Dermis blood vessel endothelial cell (primary cell): ENCODE measurements at regions not wholly inside any gene's neighbourhood (a gene's known extent, or its start where the extent isn't known, plus 50 kb on each side); places are given as distances from the start of the nearest gene placed in this dataset.
"Not testable (repeated sequence)": the region's sequence is repeated elsewhere in the genome, so short reads cannot be mapped to it uniquely, and the experiment has no call there.

ENCODE experiments used
- DNase-seq: peaks from one replicate; pipeline ENCODE4 v3.0.0; 2010

DNA sequence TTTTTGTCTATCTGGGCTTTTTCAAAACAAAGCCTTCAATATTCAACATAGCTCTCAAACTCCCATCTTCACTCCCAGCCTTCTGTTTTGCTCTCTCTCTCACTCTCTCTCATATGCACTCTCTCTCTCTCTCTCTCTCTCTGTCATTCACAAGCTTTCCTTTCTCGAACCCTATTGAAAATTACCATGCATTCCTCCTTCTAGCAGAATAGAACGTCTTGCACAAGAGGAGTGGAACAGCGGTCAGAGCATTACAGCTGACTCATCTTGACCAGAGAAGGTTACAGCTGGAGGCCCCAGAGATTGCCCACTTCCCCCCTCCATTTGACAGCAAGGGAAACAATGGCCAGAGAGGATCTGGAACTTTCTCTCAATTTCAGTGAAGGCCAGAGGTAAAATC lies 51.0 kb upstream of the LIFR start:
- no peak for DNase-seq

DNA sequence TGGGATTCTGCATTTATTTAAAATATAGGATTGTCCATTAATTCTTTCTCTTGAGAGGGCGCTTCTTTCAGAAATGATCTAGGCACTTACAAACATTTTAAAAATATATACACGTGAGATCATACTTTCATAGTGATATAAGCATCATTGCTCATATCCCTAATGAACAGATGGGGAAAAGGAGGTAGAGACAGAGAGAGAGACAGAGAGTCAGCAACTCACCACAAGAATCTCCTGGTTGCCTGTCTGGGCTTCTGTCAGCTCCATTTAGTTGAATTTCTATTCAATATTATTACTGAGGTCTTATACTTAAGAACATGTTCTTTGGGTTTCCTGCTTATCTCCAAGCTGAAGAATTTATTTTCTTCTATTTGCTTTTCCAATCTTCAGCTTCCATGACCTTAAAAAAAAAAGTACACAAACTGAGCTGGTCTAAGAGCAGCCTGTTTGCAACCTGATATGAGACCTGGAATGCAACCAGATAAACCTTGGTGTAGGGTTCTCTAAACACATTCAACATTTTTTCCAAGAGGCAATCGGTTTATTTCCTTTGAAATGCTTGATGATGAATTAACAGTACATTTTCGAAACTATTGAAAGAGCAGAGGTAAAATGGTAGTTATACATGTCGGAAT lies 51.6 kb upstream of the LIFR start:
- no peak for DNase-seq

GRCh38 chr5:38608874-38609273 lies 52.4 kb upstream of the LIFR start:
- DNase-seq: no peak

DNA sequence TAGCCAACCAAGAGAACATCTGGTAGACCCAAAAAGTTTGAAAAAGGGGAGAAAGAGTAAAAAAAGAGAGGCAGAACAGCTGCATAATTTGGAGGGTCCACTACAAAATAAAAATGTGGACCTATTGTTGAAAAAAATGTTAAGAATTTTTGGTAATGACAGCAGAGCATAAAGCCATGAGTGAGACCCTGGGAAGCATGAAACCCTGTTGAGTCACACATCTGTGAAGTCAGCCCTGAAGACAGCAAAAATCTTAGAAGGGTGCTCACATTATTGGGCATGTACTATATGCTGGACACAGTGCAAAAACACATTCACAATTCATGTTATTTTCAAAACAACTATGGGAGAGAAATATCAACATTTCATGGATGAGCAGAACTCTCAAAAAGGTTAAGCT lies 56.4 kb upstream of the LIFR start:
- DNase-seq: no peak

DNA sequence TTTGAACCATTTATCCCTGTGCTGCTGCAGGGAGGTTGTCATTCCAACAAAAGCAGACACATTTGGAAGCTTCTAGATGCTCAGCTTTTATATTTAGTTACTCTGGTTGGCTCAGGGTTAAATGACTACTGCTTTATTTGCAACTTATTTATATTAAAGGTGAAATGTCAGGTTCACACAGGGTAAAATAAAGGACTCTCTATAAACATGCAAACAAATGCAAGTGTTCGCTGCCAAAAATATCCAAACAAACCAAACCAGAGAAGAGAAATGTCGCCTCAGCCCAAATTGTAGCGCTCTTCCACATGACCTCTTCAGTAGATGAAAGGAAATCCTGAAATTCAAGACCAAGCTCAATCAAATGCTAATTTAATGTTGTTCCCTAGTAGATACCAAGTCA lies 57.0 kb upstream of the LIFR start:
- no peak for DNase-seq

GRCh38 chr5:38613992-38614836 lies 57.8 kb upstream of the LIFR start:
- no peak for DNase-seq

DNA sequence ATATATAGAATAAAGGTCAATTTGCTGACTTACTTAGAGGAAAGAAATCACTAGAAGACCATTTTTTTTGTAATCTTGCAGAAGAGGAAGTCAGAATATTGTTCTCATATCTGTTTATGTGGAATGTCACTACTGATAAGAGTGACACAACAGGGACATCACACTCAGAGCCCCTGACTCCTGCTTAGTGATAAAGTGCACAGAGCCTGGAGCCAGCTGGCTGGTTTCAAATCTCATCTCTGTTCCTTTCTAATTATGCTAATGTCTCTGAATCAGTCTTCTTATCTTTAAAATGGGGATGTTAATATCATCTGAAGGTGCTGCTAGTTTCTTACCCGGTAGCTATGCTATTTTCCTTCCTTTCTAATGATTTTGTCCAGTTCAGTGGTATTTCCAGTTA lies 58.6 kb upstream of the LIFR start:
- no peak for DNase-seq

DNA sequence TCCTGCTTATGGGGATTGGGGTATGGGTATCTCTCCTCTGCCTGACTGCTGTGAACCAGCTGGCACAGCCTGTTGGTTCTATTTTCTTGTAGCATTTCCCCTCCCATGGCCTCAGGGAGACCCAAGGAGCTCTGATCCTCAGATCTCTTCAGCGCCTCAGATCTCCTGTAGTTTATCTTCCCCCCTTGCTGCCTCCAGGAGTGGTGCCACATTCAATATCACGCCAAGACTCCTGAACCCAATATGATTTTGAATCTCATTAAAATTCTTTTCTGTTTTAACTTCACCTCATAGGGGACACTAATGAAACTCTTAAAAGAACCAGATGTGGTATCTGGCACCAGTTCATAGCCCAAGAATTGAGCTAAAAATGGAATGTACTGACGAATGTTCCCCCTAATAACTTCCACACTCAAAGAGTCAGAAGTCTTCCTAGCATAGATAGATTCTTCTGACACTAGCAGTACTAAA lies 59.6 kb upstream of the LIFR start:
- no peak for DNase-seq

DNA sequence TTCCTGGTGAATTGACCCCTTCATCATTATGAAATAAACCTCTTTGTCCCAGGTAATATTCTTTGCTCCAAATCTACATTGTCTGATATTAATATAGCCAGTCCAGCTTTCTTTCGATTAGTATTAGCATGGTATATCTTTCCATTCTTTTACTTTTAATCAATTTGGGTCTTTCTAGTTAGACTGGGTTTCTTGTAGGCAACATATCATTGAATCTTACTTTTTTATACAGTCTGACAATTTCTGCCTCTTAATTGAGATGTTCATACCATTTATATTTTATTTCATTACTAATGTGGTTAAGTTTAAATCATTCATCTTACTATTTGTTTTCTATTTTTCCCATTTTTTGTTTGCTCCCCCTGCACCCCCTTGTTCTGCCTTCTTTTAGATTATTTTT lies 61.7 kb upstream of the LIFR start:
- DNase-seq: no peak

GRCh38 chr5:38621331-38621730 lies 64.9 kb upstream of the LIFR start:
- DNase-seq: no peak

GRCh38 chr5:38621840-38622437 lies 65.5 kb upstream of the LIFR start:
- no peak for DNase-seq

DNA sequence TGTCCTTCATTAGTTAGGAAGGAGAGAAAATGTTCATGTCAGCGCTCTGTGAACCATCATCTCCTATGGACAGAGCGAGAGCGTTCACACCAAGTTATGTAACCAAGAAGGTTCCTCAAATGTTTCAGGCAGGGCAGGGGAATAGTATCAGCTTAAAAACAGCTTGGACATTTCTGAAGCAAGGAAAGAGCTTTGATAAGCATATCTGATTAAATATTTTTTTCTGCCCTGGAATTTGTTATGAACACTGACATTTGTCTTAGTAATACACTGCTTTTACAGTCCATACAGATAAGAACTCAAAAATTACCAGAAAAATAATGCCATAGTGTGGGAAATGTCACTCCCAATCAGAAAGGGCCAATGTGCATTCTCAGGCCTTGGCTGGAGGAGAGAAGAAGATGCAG lies 66.3 kb upstream of the LIFR start:
- no peak for DNase-seq

GRCh38 chr5:38624541-38624940 lies 68.1 kb upstream of the LIFR start:
- DNase-seq: not testable (repeated sequence)

GRCh38 chr5:38631376-38631775 lies 74.9 kb upstream of the LIFR start:
- not testable (repeated sequence) for DNase-seq

GRCh38 chr5:38634568-38635369 lies 78.3 kb upstream of the LIFR start:
- DNase-seq: peak; percentile 35

GRCh38 chr5:38636626-38637025 lies 80.2 kb upstream of the LIFR start:
- no peak for DNase-seq

- no peak for DNase-seq
These were observed 82.2 kb upstream of the LIFR start for GRCh38 chr5:38638656-38639055.

- DNase-seq: no peak
These were observed 83.2 kb upstream of the LIFR start for GRCh38 chr5:38639377-38640358.

DNA sequence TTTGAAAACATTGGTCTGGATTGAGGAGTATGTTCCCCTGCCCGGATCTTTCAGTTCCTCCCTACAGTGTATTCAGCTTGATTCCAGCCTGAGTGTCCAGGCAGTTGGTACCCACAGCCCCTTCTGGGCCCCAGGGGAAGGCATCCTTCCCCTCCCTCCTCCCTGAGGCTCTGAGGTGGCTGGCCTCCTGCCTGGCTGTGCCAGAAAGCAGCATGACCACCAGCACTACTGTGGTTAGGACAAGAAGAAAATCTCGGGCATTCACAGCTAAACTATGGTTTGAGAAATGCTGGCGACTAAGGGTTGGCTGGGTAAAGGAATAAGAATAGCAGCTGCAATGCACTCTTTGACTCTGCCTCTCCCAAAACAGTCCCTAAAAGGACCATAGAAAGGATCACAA lies 84.6 kb upstream of the LIFR start:
- no peak for DNase-seq

DNA sequence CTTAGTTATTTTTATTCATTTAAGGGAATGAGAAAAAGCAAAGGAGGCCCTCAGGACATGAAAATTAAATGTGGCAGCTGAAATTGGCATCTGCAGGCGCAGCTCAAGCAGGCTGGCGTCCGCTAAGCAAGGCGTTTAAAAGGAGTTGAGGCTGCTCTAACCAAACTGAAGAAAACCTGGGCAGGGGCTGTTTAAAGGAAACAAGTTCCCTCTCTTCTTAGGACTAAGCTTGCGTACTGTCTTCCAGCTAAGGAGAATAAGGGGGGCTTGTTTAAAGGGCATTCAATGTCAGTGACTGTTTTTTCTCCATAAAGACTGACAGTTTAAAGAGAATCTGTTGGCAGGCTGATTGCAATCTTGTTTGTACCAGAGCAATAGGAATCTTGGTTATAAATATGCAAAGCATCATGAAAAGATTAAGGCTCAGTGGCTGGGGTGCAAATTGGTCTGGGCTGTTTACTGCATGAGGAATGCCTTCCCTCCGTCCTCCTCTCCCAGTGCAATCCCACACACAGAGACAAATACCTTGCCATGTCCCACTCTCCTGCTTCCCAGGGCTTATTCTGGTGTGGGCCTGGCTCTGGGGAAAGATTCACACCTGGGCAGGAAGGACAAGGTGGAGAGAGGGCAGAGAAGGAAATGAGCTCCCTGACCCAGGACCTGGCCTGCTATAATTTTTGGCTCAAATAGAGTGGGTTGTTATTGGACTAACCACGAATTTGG lies 85.9 kb upstream of the LIFR start:
- no peak for DNase-seq

GRCh38 chr5:38643616-38644015 lies 87.2 kb upstream of the LIFR start:
- no peak for DNase-seq
